Upper lobe of right lung (tissue), 1 donor: ENCODE measurements at regions not wholly inside any gene's neighbourhood (a gene's known extent, or its start where the extent isn't known, plus 50 kb on each side); places are given as distances from the start of the nearest gene placed in this dataset.

Experiments
- ATAC-seq: fragments of 200-7000 bp; cut with Tn5 transposase; one replicate; pipeline ENCODE4 v1.9.1; 2020; ENCODE audit warnings: mild to moderate bottlenecking, moderate library complexity
- DNase-seq: peaks from one replicate; pipeline ENCODE4 v3.0.0-alpha.2; 2020
- H3K27ac ChIP-seq: fragments of 200-600 bp; one replicate; pipeline ENCODE4 v1.8.0; 2022
- H3K27me3 ChIP-seq: fragments of 200-600 bp; one replicate; pipeline ENCODE4 v1.8.0; 2022; ENCODE audit warnings: mild to moderate bottlenecking
- H3K36me3 ChIP-seq: fragments of 200-600 bp; one replicate; pipeline ENCODE4 v1.8.0; 2022
- H3K4me1 ChIP-seq: fragments of 200-600 bp; one replicate; pipeline ENCODE4 v1.8.0; 2022
- H3K4me3 ChIP-seq: fragments of 200-600 bp; one replicate; pipeline ENCODE4 v1.8.0; 2022; ENCODE audit warnings: mild to moderate bottlenecking
- H3K9me3 ChIP-seq: fragments of 200-600 bp; one replicate; pipeline ENCODE4 v1.8.0; 2022
- CTCF ChIP-seq: fragments of 200-600 bp; IDR thresholded peaks from one replicate; pipeline ENCODE4 v1.8.0; 2022; ENCODE audit warnings: antibody characterized with exemption
- intact Hi-C: fragments of 100-400 bp; cut with DNase I; formaldehyde crosslinking; loops from one replicate; pipeline ENCODE4 v1.11.0; 2022
- donor health status: DM: no; HTN: yes; CAD: no; lungs with severe emphysema.

GRCh38 chr5:145158730-145159129, 676.4 kb downstream of the PRELID2 start:
- no peak overlapping the region for H3K4me3 ChIP-seq
- H3K36me3 ChIP-seq: no peaks in the 10 kb centered on the region
- no peak for TF ChIP-seq CTCF
- no peak overlapping the region for H3K27ac ChIP-seq
- no peaks in the 10 kb centered on the region for H3K4me1 ChIP-seq
- H3K27me3 ChIP-seq: no peaks in the 10 kb centered on the region
- DNase-seq (no peak), ATAC-seq (no peak)
- H3K9me3 ChIP-seq: no peaks in the 10 kb centered on the region
- intact Hi-C loops: no loop called here

GRCh38 chr5:145157841-145158240, 677.3 kb downstream of the PRELID2 start:
- no peak for DNase-seq
- intact Hi-C loops: no loop called here
- no peak overlapping the region for H3K27ac ChIP-seq
- H3K4me1 ChIP-seq: no peaks in the 10 kb centered on the region
- ATAC-seq: no peak
- no peaks in the 10 kb centered on the region for H3K27me3 ChIP-seq
- no peak overlapping the region for H3K4me3 ChIP-seq
- TF ChIP-seq CTCF: no peak
- no peaks in the 10 kb centered on the region for H3K9me3 ChIP-seq
- no peaks in the 10 kb centered on the region for H3K36me3 ChIP-seq

- TF ChIP-seq CTCF: no peak
- intact Hi-C loops: no loop called here
- no peak overlapping the region for H3K27ac ChIP-seq
- ATAC-seq: no peak
- no peaks in the 10 kb centered on the region for H3K36me3 ChIP-seq
- H3K9me3 ChIP-seq: no peaks in the 10 kb centered on the region
- no peak overlapping the region for H3K4me3 ChIP-seq
- no peak for DNase-seq
- H3K4me1 ChIP-seq: no peaks in the 10 kb centered on the region
- H3K27me3 ChIP-seq: no peaks in the 10 kb centered on the region
Measured at GRCh38 chr5:145141534-145141933, 693.6 kb downstream of the PRELID2 start.

GRCh38 chr5:145130996-145131395, 704.1 kb downstream of the PRELID2 start:
- H3K4me3 ChIP-seq: no peak overlapping the region
- H3K9me3 ChIP-seq: no peaks in the 10 kb centered on the region
- intact Hi-C loops: no loop called here
- H3K27me3 ChIP-seq: no peaks in the 10 kb centered on the region
- no peak for ATAC-seq
- no peak for DNase-seq
- H3K36me3 ChIP-seq: no peaks in the 10 kb centered on the region
- no peak overlapping the region for H3K27ac ChIP-seq
- no peak for TF ChIP-seq CTCF
- H3K4me1 ChIP-seq: no peaks in the 10 kb centered on the region

- Histone ChIP-seq H3K36me3 (no peaks in the 10 kb centered on the region), H3K4me1 (no peaks in the 10 kb centered on the region), H3K27ac (no peak overlapping the region), H3K27me3 (no peaks in the 10 kb centered on the region), H3K4me3 (no peak overlapping the region), H3K9me3 (no peaks in the 10 kb centered on the region)
- DNase-seq (no peak), ATAC-seq (no peak)
- intact Hi-C loops: no loop called here
- no peak for TF ChIP-seq CTCF
Measured at GRCh38 chr5:145129797-145130196, 705.3 kb downstream of the PRELID2 start.

- no peaks in the 10 kb centered on the region for H3K4me1 ChIP-seq
- no peak for ATAC-seq
- no peaks in the 10 kb centered on the region for H3K9me3 ChIP-seq
Measured at GRCh38 chr5:145124806-145125205, 710.3 kb downstream of the PRELID2 start.

More at GRCh38 chr5:145124806-145125205, 710.3 kb downstream of the PRELID2 start:
- TF ChIP-seq CTCF: no peak
- intact Hi-C loops: no loop called here
- no peak overlapping the region for H3K4me3 ChIP-seq
- no peaks in the 10 kb centered on the region for H3K27me3 ChIP-seq
- H3K27ac ChIP-seq: no peak overlapping the region
- DNase-seq: no peak
- no peaks in the 10 kb centered on the region for H3K36me3 ChIP-seq
